ENCODE measurements at regions not wholly inside any gene's neighbourhood (a gene's known extent, or its start where the extent isn't known, plus 50 kb on each side); places are given as distances from the start of the nearest gene placed in this dataset.

- ChIA-PET POLR2A (no interaction called here), CTCF (interaction anchor here (1.2 to 1.4 kb wide), 2 partner anchors 15 to 33 kb away, joined by 3 to 4 read pairs; no protein-coding TSS in a partner anchor)
- no peak for DNase-seq (ENCODE audit: extremely low spot score)
- no peak for TF ChIP-seq CTCF (IDR thresholded peaks at IDR 0.05; ENCODE audit: control extremely low read depth, extremely low read depth, low read depth, missing control alignments)
Measured at GRCh38 chr2:219723311-219723710, 95.9 kb downstream of the SLC4A3 start.

GRCh38 chr2:219724628-219725027 lies 97.2 kb downstream of the SLC4A3 start:
- ChIA-PET POLR2A (no interaction called here), CTCF (no interaction called here)
- no peak for TF ChIP-seq CTCF (IDR thresholded peaks at IDR 0.05; ENCODE audit: control extremely low read depth, extremely low read depth, low read depth, missing control alignments)
- no peak for DNase-seq (ENCODE audit: extremely low spot score)

GRCh38 chr2:219726916-219727315 lies 99.5 kb downstream of the SLC4A3 start:
- DNase-seq (ENCODE audit: extremely low spot score) = no peak
- TF ChIP-seq CTCF (IDR thresholded peaks at IDR 0.05; ENCODE audit: control extremely low read depth, extremely low read depth, low read depth, missing control alignments) = no peak
- ChIA-PET POLR2A (no interaction called here), CTCF (no interaction called here)

GRCh38 chr2:219727771-219728429 lies 100.5 kb downstream of the SLC4A3 start:
- CTCF ChIA-PET = interaction anchor here (2.1 kb wide), 1 partner anchor 16 kb away, joined by 5 read pairs; no protein-coding TSS in a partner anchor

GRCh38 chr2:219728991-219729487 lies 101.6 kb downstream of the SLC4A3 start:
- no peak for DNase-seq (ENCODE audit: extremely low spot score)
- CTCF ChIA-PET = interaction anchor here (1.0 to 2.1 kb wide), 4 partner anchors 10 to 57 kb away, joined by 3 to 5 read pairs (median 4); no protein-coding TSS in a partner anchor
- POLR2A ChIA-PET = no interaction called here
- no peak for TF ChIP-seq CTCF (IDR thresholded peaks at IDR 0.05; ENCODE audit: control extremely low read depth, extremely low read depth, low read depth, missing control alignments)

More at GRCh38 chr2:219727771-219728429, 100.5 kb downstream of the SLC4A3 start:
- DNase-seq (ENCODE audit: extremely low spot score) = no peak
- no peak for TF ChIP-seq CTCF (IDR thresholded peaks at IDR 0.05; ENCODE audit: control extremely low read depth, extremely low read depth, low read depth, missing control alignments)
- POLR2A ChIA-PET = no interaction called here

- DNase-seq (ENCODE audit: extremely low spot score) = no peak
- CTCF ChIA-PET = no interaction called here
- POLR2A ChIA-PET = no interaction called here
- no peak for TF ChIP-seq CTCF (IDR thresholded peaks at IDR 0.05; ENCODE audit: control extremely low read depth, extremely low read depth, low read depth, missing control alignments)
Measured at GRCh38 chr2:219731173-219731572, 103.7 kb downstream of the SLC4A3 start.

Measured in GM10248 (cell line).